HuH-7 (cell line): ENCODE measurements at regions not wholly inside any gene's neighbourhood (a gene's known extent, or its start where the extent isn't known, plus 50 kb on each side); places are given as distances from the start of the nearest gene placed in this dataset.
"Not testable (repeated sequence)": the region's sequence is repeated elsewhere in the genome, so short reads cannot be mapped to it uniquely, and the experiment has no call there.

Source experiments
- DNase-seq: peaks from one replicate; pipeline ENCODE4 v3.0.0; 2011; ENCODE audit warnings: low spot score

DNA sequence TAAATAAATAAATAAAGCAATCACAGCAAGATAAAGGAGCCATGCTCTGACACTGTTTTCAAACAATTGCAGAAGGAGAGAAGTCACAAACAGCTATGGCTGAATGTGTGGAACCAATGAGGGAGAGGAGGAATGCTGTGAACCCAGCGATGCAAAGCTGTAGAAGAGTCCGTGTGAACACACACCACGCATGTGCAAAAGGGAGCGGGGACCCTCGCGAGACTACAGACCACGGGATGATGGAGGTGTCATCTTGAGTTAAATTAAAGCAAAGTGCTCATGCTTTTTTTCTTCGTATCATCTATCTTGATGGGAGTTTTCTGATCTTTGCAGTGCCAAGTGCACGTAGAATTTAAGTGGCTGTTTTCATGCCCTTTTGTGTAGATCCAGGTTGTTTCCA is 123.8 kb upstream of the CDH5 start:
- DNase-seq, result no peak

DNA sequence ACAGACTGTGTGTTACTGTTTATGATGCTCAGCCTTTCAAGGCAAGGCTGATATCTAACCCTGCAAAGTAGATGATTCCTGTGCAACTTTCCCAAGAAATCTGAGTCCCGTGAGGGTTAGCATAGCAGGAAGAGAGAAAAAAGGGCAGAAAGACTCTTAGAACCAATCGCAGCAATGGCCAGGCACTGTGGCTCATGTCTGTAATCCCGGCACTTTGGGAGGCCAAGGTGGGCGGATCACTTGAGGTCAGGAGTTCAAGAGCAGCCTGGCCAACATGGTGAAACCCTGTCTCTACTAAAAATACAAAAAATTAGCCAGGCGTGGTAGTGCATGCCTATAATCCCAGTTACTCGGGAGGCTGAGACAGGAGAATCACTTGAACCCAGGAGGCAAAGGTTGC is 124.3 kb upstream of the CDH5 start:
- DNase-seq, result not testable (repeated sequence)

DNA sequence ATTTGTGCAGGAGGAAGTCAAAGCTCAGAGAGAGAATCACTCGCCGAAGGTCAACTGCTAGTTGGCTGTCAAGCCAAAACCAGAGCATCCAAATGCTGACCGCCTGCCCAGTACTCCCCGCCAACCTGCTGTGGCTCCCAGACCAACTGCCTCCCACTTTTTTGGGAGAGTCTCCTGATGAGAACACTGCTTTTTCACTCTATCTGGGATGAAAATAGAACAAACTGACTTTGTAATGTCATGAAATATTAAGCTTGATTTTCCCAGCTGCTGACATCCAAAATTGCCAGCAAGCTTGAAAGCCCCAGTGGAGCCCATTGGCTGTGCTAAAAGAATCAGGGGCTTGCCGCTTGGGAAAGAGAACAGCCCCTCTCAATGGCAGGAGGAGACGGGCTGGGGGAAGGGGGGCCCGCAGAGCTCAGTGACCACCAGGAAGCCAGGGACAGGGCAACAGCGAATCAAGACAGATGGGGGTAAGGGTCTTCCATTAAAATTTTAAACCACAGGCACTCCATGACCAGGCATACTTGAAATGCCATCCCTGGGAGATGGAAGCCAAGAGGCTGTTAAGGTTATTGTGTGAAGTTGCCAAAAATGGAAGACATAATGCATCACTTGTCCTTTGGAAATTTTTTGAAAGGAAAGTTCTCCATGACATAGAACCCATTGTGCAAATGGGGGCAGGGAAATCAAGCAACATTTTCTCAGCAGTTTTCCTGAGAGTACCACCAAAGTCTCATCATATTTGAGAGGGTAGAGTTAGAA is 125.7 kb upstream of the CDH5 start:
- no peak for DNase-seq

DNA sequence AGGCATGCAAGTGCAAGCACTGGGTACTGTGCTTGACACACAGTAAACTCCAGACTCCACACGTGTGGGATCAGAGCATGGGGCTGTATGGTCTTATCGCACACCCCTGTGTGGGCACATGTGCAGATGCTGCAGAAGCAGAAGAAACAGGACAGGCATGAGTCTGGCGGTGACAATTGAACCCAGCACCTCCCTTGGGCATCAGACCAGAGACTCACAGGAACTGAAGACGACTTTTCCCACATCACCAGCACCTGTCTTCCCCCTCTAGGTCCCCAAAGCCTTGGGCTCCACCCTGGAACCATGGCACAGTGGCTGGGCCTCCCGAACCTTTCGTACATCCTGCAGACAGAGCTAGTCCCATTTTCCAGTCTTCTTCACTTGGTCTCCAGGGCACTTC is 126.4 kb upstream of the CDH5 start:
- DNase-seq, result no peak

DNA sequence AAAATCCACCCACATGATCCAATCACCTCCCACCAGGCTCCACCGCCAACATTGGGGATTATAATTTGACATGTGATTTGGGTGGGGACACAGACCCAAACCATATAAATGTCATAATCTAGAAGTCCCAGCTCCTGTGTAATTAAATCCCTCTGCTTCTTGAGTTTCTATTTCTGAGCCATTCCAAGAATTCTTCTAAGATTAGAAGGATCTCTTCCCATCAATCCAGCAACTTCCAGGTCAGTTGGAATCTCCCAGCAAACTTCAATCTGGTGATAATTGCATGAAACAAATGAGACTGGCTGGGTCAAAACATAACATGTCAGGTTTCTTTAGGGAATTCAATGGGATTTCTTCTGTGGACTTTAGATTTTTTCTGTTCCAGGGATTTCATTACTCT is 127.8 kb upstream of the CDH5 start:
- no peak for DNase-seq

DNA sequence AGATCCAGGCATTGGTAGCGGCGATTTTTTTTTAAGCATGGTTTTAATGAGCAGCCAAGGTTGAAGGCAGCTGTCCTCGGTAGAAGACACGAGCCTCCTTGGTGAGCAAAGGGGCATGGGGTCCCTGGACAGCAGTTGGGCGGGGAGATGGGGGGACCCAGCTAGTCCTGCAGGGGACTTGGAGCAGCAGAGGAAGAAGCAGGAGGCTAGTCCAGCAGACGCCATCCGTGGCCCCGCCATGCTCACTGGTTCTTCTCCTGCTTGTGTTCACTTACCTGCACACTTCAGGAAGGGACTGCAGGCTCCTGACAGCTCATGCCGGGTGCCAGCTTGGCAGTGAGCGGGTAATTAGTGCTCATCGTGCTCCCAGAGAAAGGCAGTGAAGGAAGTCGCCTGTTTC is 130.2 kb upstream of the CDH5 start:
- no peak for DNase-seq

DNA sequence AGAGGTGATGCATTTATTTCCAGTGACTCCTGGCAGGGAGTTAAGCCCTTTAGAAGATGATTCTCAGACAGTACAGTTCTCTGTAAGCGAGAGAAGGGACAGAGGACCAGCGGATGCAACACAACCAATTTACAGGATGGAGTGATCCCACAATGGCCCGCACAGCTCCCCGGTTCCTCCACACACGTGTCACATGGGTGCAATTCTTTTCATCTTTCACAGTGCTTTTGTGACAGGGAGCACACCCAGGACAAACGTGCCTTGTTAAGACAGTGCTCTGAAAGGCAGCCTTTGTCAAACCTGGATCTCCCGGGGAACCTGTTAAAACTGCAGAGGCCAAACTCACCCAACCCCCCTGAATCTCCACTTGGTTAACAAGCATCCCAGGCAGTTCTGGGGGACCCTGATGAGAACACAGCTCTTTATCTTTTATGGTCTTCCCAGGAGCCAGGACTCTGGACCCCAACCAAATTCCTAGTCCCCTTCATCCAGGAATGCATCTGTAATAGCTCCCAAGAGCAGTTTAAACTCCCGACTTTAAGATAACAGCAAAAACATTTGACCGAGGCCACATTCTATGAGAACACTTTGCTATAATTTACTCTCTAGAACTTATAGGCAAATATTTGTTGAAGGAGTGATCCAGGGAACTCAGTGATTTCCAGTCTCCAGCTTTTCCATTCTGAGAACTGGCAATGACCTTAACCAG is 134.9 kb upstream of the CDH5 start:
- no peak for DNase-seq

DNA sequence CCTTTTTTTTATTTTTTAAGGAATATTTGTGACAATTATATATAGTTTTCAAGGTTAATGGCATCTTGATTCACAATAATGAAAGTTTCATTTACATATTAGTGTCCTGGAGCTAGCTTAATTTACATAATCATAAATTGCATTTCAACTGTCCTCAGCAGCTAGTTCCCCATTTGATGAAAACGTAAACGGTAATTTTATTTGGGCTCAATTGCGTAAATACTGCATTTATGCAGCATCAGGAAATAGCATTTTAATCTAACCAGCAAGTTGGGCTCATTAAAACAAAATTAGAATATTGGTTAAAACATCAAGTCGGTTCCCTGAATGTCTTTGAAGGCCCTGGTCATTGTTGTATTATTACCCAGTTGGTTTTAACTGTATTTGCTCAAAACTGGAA is 136.8 kb upstream of the CDH5 start:
- no peak for DNase-seq

DNA sequence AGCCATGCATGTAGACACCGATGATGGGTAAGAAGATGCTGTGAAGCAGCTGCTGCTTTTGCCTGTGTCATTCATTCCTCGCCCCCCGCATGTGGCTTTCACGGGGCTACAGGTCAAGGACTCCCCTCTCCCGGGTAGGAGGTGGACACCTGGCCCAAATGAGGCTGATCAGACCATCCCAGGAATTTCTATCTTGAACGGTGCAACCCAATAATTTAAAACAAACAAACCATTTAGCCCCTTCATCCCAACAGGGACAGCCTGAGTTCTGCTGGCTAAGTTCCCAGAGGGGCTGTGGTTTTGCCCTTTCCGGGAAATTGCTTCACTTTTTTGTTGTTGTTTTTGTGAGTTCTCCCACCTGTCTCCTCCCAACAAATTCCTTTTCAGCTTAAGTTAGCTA is 137.7 kb upstream of the CDH5 start:
- DNase-seq, result no peak

DNA sequence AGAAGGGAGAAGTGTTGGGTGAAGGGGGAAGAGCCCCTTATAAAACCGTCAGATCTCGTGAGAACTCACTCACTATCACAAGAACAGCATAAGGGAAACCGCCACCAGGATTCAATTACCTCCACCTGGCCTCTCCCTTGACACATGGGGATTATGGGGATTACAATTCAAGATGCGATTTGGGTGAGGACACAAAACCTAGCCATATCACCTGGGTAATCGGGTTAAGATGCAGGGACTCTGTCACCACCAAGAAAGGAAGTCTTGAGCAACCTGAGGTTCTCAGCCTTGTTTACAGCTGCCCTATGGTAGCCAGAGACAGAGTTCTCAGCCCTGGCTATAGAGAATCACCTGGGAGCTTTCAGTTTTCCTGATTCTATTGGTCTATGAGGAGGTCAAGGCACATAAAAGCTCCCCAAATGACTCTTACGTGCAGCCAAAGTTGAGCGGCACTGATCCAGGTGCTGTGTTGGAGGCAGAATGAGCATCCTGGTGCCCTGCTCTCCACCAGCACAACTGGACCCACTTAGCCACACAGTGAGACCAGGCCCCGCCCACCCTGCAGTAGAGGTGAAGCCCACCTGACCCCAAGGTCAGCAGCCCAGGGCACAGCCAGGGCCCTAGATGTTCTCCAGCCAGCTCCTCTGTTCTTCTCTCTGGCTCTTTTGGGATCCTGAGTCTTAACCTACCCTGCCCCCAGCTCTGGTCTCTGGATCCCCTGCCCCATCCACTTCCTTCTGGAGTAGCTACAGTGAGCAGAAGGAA is 138.5 kb upstream of the CDH5 start:
- DNase-seq, result no peak

DNA sequence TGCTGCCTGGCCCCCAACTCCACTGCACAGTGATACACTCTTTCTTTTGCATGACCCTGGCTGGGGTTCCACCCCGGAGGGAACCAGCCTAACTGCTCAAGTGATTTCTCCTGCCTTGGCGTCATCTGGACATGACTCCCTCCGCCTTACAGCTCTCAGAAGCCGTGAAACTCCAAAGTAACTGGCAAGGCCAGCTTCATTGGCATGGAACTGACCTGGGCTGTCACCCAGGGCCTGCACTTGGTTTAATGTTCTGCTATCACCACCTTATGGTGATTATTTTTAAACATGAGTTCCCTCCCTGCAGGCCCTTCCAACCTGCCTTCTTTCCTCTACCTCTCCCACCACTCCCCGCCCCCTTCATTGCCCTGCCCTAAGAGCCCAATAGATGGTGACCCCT is 139.7 kb upstream of the CDH5 start:
- DNase-seq, result no peak

DNA sequence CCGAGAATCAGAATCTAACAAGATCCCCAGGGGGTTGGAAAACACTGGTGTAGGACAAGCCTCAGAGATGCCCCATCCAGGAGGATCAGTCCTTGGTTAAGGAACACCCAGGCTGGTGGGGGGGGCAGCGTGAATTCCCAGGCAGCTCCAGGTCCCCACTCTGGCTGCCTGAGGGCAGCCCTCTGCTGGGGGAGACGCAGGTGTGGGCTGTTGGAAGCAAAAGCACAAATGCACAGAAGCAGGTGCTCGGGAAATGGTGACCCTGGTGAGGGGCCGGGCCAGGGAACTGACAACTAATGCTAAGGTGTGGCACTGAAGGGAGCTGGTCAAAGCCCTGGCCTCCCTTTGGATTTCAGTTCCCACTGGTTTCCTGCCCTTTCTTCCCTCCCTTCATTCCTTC is 140.8 kb upstream of the CDH5 start:
- no peak for DNase-seq

DNA sequence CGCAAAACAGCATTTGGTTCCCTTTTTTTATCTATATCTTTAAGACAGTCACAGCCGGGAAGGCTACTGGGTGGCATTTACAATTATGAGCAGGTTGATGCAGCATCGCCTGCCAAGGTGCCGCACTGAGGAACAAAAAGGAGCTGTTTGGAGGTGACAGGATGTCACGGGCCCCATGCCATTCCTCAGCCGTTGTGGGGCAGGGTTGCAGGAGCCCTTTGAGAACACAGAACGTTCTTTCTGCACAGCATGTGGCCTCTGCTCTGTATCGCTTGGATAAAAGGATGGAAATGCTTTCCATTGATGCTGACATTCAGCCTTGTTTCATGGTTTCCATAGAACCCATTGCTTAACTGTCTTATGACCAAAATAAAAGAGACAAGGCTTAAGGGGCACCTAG is 141.9 kb upstream of the CDH5 start:
- DNase-seq, result no peak

DNA sequence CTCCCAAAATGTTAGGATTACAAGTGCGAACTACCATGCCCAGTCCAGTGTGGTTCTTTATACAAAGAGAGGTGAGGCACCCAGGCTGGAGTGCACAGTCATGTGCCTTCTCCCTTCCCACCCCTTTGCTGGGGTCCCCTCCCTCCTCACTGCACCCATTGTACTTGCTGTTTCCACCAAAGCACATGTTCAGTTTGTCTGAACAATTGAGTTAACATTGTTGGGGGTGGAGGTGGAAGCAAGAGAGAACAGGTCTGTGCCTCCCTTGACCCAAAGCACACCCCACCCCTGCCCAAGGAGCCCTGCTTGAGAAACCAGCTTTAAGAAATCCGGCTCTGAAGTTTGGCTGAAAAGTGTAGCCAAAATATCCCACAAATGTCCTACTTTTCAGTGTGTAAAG is 142.3 kb upstream of the CDH5 start:
- DNase-seq, result no peak

DNA sequence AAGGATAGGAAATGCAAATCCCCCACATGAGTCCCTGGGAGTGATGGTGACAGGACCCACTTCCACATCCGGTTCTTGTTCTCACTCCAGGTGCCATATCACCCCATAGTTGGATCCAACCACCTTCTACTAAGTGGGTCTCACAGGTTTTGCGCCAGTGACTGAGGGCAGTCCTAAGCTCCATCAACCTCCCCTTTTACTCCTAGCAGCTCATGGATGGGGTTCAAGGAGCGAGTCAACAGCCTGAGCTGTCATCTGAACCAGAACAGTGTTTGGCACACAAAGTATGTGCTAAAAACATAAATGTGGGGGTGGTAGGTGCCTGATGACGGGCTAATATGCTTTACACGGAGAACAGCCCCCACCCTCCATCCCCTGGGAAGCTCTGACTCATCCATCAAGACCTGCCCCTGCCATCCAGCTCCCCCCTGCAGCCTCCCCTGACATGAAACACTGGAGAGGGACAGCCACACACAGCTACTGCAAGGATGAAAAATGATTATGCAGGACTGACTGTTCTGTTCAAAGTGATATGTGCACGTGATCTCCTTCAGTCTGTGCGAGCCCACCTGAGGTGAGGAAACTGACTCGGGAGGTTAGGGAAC is 143.2 kb upstream of the CDH5 start:
- DNase-seq, result no peak

DNA sequence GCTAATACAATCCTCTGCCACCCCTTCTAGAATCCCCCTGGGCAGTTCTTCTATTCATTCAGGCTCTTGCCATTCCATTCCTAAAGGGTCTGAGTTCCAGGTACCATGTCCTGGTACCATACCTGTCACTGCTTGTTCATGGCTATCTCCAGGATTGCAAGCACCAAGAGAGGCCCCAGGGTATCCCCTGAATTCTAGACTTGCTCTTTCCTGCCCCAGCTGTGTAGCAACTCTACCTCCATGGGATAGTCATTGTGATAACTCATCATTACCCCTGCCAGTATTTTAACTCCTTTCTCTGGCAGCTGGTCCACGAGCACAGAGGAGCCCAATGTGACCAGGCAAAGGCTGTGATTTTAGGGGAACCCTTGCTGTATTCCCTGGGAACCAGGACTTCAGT is 143.7 kb upstream of the CDH5 start:
- no peak for DNase-seq

DNA sequence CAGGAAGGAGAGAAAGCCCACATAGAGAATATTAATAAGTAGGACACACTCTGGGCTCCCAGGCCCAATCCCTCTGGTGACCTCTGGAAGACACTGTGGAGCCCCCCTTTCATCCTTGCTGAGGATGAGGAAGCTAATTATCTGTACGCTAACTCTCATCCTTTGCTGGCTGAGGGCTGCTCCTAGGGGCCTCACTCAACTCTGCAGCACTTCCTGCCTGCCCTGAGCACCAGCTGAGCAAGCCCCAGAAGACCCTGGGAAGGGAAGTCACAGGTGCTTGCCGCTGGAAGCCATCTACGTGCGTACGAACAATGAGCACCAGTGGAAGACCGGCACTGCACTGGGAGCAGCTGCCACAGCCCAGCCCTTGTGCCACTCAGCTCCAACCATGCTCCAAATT is 145.8 kb upstream of the CDH5 start:
- DNase-seq, result no peak

DNA sequence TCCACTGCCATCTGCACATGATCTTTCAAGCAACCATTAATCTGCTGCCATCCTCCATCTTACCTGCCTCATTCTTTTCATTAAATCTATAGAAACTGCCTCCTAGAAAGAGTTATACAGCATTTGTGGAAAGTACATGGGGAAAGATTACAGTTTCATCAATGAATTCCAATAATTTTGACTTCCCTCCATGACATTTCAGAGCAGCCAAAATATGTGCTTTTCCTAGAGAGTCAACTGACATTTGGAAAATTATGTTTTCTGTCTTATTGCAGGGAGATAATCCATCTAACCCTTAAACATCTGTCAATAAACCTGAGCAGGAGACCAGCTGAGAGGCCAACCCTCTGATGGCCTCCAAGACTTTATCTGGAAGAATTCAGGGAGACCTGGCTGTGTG is 147.0 kb upstream of the CDH5 start:
- DNase-seq, result no peak

DNA sequence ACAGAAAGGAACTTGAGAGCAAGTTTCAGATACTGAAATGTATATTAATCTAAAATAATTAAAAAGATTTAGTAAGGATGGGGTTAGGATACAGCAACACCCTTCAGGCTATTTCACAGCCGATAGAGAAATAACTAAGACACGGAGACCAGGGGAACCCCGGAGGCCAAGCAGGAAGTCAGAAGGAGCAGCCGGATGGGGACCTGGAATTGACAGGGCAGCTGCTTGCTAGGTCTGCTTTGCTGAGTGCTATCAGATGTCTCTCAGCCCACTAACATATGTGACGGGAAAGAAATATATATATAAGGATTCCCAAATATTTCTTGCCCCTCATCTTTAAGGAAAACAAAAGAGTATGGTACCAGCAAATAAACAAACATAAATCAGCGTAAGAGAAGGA is 154.1 kb upstream of the CDH5 start:
- no peak for DNase-seq

DNA sequence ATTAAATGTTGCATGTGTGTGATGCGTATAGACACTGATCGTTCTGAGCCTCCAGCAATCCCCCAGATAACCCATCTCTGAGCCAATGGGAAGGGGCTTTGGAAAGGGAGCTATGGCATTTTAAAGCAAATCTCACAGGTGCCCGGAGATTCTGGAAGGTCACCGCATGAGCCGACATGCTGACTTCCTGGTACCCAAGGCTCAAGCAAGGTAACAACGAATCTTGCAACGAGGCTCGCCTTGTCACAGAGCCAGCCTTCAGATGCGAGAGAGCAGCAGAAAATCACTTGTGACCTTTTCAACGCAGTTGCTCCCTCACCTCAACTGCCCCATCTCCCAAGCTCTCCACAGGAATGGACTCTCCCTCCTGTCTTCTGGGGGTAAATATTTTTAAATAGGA is 154.8 kb upstream of the CDH5 start:
- no peak for DNase-seq

DNA sequence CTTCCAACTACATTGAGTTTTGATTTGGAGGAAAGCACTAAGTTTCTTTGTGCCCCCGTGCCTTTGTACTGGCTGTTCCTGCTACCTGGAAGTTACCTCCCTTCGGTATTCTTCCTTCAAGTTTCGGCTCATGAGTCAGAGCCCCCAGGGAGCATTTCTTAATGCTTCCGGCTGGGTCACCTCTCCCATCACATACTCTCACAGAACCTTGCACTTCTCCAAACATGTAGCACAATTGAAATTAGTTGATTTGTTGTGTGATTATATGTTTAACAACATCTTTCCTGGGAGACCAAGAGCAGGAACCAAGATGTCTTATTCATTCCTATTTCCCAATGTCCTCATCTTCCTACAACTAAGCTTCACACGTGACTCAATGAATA is 158.6 kb upstream of the CDH5 start:
- no peak for DNase-seq

DNA sequence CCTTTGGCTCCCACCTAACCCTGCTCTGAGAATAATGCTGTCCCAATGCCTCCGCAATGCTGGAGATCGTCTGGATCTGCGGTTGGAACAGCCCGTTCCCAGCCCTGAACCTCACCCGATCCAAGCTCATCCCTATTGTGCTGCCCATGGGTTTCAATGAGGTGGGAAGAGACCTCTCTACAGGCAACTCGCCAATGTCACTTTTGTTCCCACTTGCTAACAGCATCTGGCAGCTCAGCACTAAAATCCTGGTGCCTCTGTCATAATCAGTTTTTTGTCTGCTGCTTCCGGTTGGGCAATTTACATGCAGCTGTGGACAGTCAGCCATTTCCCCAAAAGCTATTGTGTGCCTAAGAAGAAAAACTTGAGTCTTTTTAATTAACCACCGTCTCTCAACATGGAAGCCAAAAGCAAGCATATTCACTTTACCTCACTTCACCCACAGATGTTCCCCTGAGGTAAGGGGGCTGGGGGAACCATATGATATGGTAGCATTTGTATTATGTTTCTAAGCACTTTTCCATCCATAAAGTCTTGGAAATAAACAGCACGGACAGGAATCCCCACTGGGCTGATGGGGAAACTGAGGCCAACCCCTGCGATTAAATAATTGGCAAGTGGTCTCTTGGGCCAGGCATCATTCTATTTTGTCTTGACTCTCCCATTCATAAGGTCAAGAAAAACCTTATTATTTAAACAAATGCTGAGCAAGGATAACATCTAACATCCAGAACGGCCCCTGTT is 159.2 kb upstream of the CDH5 start:
- no peak for DNase-seq
